Trophoblast cell (in vitro differentiated cells and primary cell): ENCODE measurements at regions not wholly inside any gene's neighbourhood (a gene's known extent, or its start where the extent isn't known, plus 50 kb on each side); places are given as distances from the start of the nearest gene placed in this dataset.

Source experiments
- DNase-seq, 2 donors: peaks; one replicate each; pipeline ENCODE4 v3.0.0-alpha.2; 2016
- H2AFZ ChIP-seq: 2 replicates; pipeline ENCODE4 v1.6.1; 2013; ENCODE audit warnings: low read length, moderate library complexity, mild to moderate bottlenecking; ENCODE audit not compliant: insufficient read depth, poor library complexity
- H2AK5ac ChIP-seq: 2 replicates; pipeline ENCODE4 v1.6.1; 2013; ENCODE audit warnings: mild to moderate bottlenecking, low read length
- H2BK120ac ChIP-seq: 2 replicates; pipeline ENCODE4 v1.6.1; 2013; ENCODE audit warnings: low read length, mild to moderate bottlenecking, moderate library complexity; ENCODE audit not compliant: insufficient read depth, poor library complexity
- H2BK12ac ChIP-seq: 2 replicates; pipeline ENCODE4 v1.6.1; 2013; ENCODE audit warnings: mild to moderate bottlenecking, low read length, moderate library complexity
- H2BK5ac ChIP-seq: 2 replicates; pipeline ENCODE4 v1.6.1; 2013; ENCODE audit warnings: low read length, low read depth, moderate library complexity, mild to moderate bottlenecking; ENCODE audit not compliant: poor library complexity
- H3K14ac ChIP-seq: 2 replicates; pipeline ENCODE4 v1.6.1; 2013; ENCODE audit warnings: mild to moderate bottlenecking, low read length
- H3K18ac ChIP-seq: 2 replicates; pipeline ENCODE4 v1.6.1; 2013; ENCODE audit warnings: mild to moderate bottlenecking, low read length
- H3K23ac ChIP-seq: 2 replicates; pipeline ENCODE4 v1.6.1; 2013; ENCODE audit warnings: low read length
- H3K27ac ChIP-seq: 2 replicates; pipeline ENCODE4 v1.5.1; 2013; ENCODE audit warnings: low read depth, mild to moderate bottlenecking, inconsistent platforms, low read length, moderate library complexity
- H3K27me3 ChIP-seq: 2 replicates; pipeline ENCODE4 v1.6.1; 2013; ENCODE audit warnings: inconsistent platforms, mild to moderate bottlenecking, low read length, moderate library complexity; ENCODE audit not compliant: insufficient read depth
- H3K36me3 ChIP-seq, 2 experiments: 1 replicate in 1 of 2; 2 replicates in 1 of 2; pipeline ENCODE4 v1.6.1; 2013; ENCODE audit warnings: low read length in 2 of 2, mild to moderate bottlenecking in 2 of 2, moderate library complexity in 1 of 2; ENCODE audit not compliant: insufficient read depth in 2 of 2, control insufficient read depth in 1 of 2
- H3K4ac ChIP-seq: 2 replicates; pipeline ENCODE4 v1.6.1; 2013; ENCODE audit warnings: low read depth, mild to moderate bottlenecking, low read length, moderate library complexity
- H3K4me1 ChIP-seq, 2 experiments: 1 replicate in 1 of 2; 2 replicates in 1 of 2; pipeline ENCODE4 v1.6.1; 2013; ENCODE audit warnings: low read length in 2 of 2, mild to moderate bottlenecking in 2 of 2, moderate library complexity in 1 of 2; ENCODE audit not compliant: insufficient read depth in 2 of 2, control insufficient read depth in 1 of 2
- H3K4me2 ChIP-seq: 2 replicates; pipeline ENCODE4 v1.6.1; 2013; ENCODE audit warnings: inconsistent platforms, mild to moderate bottlenecking, low read length, moderate library complexity
- H3K4me3 ChIP-seq: 2 replicates; pipeline ENCODE4 v1.5.1; 2013; ENCODE audit warnings: mild to moderate bottlenecking, low read depth, low read length, inconsistent platforms
- H3K79me1 ChIP-seq: one replicate; pipeline ENCODE4 v1.6.1; 2013; ENCODE audit warnings: low read length
- H3K79me2 ChIP-seq: 2 replicates; pipeline ENCODE4 v1.6.1; 2013; ENCODE audit warnings: low read length, mild to moderate bottlenecking; ENCODE audit not compliant: control insufficient read depth, insufficient read depth, poor library complexity
- H3K9ac ChIP-seq: 2 replicates; pipeline ENCODE4 v1.6.1; 2013; ENCODE audit warnings: mild to moderate bottlenecking, low read length
- H3K9me3 ChIP-seq: 2 replicates; pipeline ENCODE4 v1.6.1; 2013; ENCODE audit warnings: low read depth, mild to moderate bottlenecking, control low read depth, inconsistent platforms, low read length; ENCODE audit not compliant: insufficient read depth
- H4K12ac ChIP-seq: 2 replicates; pipeline ENCODE4 v1.6.1; 2013; ENCODE audit warnings: low read depth, mild to moderate bottlenecking, low read length, moderate library complexity
- H4K8ac ChIP-seq: 2 replicates; pipeline ENCODE4 v1.6.1; 2013; ENCODE audit warnings: low read depth, mild to moderate bottlenecking, low read length, moderate library complexity
- H4K91ac ChIP-seq: one replicate; pipeline ENCODE4 v1.6.1; 2013; ENCODE audit warnings: low read depth, mild to moderate bottlenecking, low read length, moderate library complexity
- WGBS: extraction: QIAGEN DNeasy Blood & Tissue Kit; methylation state at CpG from one replicate; pipeline ENCODE4 v1.1.7; 2013; ENCODE audit warnings: missing lambda C conversion rate; ENCODE audit not compliant: insufficient read length, insufficient coverage; ENCODE audit errors: extremely low coverage; 5-methylcytosine and 5-hydroxymethylcytosine counted together

DNA sequence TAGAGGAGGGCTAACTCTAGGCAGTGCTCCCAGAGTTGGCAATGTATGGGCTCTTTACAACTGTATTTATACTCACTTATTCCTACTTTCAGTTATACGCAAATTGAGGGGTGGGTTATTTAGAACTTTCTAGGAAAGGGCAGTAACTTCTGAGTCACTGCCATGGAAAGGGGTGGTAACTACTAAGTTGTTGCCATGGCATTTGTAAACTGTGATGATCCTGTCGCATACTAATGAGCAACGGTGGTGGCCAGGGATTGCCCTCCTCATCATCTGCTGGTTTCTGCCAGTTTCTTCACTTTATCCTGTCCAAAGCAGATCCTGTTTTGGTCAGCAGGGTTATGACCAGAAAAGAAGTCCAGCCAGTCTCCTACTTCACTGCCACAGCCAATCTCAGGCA lies 95.5 kb upstream of the PTPRT start:
- H4K12ac ChIP-seq = no peak overlapping the region
- WGBS = no CpG with 5 or more reads among the region's 3 CpGs
- no peaks in the 10 kb centered on the region for H3K27me3 ChIP-seq
- H3K4me3 ChIP-seq = no peak overlapping the region
- H3K79me2 ChIP-seq = no peaks in the 10 kb centered on the region
- DNase-seq = no peak
- no peaks in the 10 kb centered on the region for H3K9me3 ChIP-seq
- H3K4me2 ChIP-seq = no peak overlapping the region
- no peak overlapping the region for H2AFZ ChIP-seq
- no peak overlapping the region for H4K91ac ChIP-seq
- H2BK120ac ChIP-seq = no peak overlapping the region
- H3K4me1 ChIP-seq = no peaks in the 10 kb centered on the region
- no peak overlapping the region for H2BK5ac ChIP-seq
- H3K4ac ChIP-seq = no peak overlapping the region
- H3K18ac ChIP-seq = no peak overlapping the region
- no peak overlapping the region for H3K9ac ChIP-seq
- no peak overlapping the region for H3K14ac ChIP-seq
- no peaks in the 10 kb centered on the region for H3K36me3 ChIP-seq
- no peak overlapping the region for H4K8ac ChIP-seq
- H3K23ac ChIP-seq = no peak overlapping the region
- H3K27ac ChIP-seq = no peak overlapping the region
- no peak overlapping the region for H2AK5ac ChIP-seq
- H3K79me1 ChIP-seq = no peaks in the 10 kb centered on the region
- H2BK12ac ChIP-seq = no peak overlapping the region

DNA sequence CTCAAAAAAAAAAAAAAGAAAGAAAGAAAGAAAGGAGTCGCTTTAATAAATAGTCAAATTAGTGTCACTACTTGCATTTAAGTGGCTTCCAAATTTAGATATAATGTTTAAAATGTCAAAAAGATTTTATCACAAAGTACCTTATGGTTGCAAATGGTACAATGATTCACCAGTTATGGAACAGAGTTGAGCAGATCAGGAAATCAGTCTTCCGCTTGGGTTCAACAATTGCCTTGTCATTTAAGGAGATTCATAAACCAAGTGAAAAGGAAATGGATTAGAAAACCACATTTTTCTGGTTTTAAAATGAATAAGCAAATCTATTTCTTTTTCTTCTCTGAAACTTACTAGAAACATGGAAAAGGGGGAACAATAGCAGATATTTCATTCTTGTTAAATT lies 94.8 kb upstream of the PTPRT start:
- Histone ChIP-seq H3K27me3 (no peaks in the 10 kb centered on the region), H3K79me2 (no peaks in the 10 kb centered on the region), H3K4me2 (no peak overlapping the region), H3K79me1 (no peaks in the 10 kb centered on the region), H2BK5ac (no peak overlapping the region), H3K4me3 (no peak overlapping the region), H3K9ac (no peak overlapping the region), H3K9me3 (no peaks in the 10 kb centered on the region), H2BK12ac (no peak overlapping the region), H3K27ac (no peak overlapping the region), H4K12ac (no peak overlapping the region), H2AFZ (no peak overlapping the region), H3K4ac (no peak overlapping the region), H2BK120ac (no peak overlapping the region), H3K36me3 (no peaks in the 10 kb centered on the region), H4K91ac (no peak overlapping the region), H3K4me1 (no peaks in the 10 kb centered on the region), H3K23ac (no peak overlapping the region), H3K14ac (no peak overlapping the region), H4K8ac (no peak overlapping the region), H3K18ac (no peak overlapping the region), H2AK5ac (no peak overlapping the region)
- no CpG with 5 or more reads among the region's 2 CpGs for WGBS
- no peak for DNase-seq

- no peaks in the 10 kb centered on the region for H3K9me3 ChIP-seq
- no peak overlapping the region for H3K14ac ChIP-seq
- H3K27me3 ChIP-seq = no peaks in the 10 kb centered on the region
- no peak overlapping the region for H3K18ac ChIP-seq
- no peak overlapping the region for H2AK5ac ChIP-seq
- no peak overlapping the region for H3K9ac ChIP-seq
- H4K91ac ChIP-seq = no peak overlapping the region
- H3K23ac ChIP-seq = no peak overlapping the region
- H3K4me1 ChIP-seq = no peaks in the 10 kb centered on the region
- H2AFZ ChIP-seq = no peak overlapping the region
- no peak for DNase-seq
- H3K79me1 ChIP-seq = no peaks in the 10 kb centered on the region
- H2BK5ac ChIP-seq = no peak overlapping the region
- no peak overlapping the region for H2BK12ac ChIP-seq
- H2BK120ac ChIP-seq = no peak overlapping the region
- no peaks in the 10 kb centered on the region for H3K36me3 ChIP-seq
- H3K4me2 ChIP-seq = no peak overlapping the region
- H4K12ac ChIP-seq = no peak overlapping the region
- H3K4ac ChIP-seq = no peak overlapping the region
- no peaks in the 10 kb centered on the region for H3K79me2 ChIP-seq
- no peak overlapping the region for H4K8ac ChIP-seq
- H3K4me3 ChIP-seq = no peak overlapping the region
- no CpG with 5 or more reads among the region's 2 CpGs for WGBS
- H3K27ac ChIP-seq = no peak overlapping the region
These were observed 93.4 kb upstream of the PTPRT start for GRCh38 chr20:43283126-43283525.

DNA sequence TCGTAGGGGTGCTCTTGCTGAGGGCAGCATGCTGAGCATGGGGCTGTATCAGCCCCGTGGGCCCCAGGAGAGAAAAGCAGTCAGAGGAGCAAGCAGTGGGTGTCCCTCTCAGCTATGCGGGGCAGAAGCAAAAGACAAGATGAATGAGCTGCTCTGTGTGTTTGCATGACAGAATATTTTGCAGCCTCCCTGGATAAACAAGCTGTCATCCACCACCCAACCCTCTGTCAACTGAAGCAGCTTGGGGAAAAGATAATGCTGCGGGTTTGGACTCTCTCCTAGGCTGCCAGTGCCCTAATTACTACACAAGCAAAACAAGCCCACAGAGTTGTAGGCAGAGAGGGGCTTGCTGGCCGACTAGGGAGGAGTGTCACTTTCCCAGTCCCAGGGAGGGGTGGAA lies 82.3 kb upstream of the PTPRT start:
- H3K4me1 ChIP-seq = no peaks in the 10 kb centered on the region
- no peak overlapping the region for H3K4me3 ChIP-seq
- no peaks in the 10 kb centered on the region for H3K27me3 ChIP-seq
- H3K9ac ChIP-seq = no peak overlapping the region
- no peak overlapping the region for H3K14ac ChIP-seq
- H2AFZ ChIP-seq = no peak overlapping the region
- H3K79me2 ChIP-seq = no peaks in the 10 kb centered on the region
- no peak overlapping the region for H2AK5ac ChIP-seq
- H2BK120ac ChIP-seq = no peak overlapping the region
- H3K23ac ChIP-seq = no peak overlapping the region
- no peaks in the 10 kb centered on the region for H3K79me1 ChIP-seq
- no peak overlapping the region for H4K91ac ChIP-seq
- H3K27ac ChIP-seq = no peak overlapping the region
- H3K4me2 ChIP-seq = no peak overlapping the region
- H4K8ac ChIP-seq = no peak overlapping the region
- H3K36me3 ChIP-seq = no peaks in the 10 kb centered on the region
- H4K12ac ChIP-seq = no peak overlapping the region
- WGBS = no CpG with 5 or more reads among the region's 5 CpGs
- no peak overlapping the region for H3K18ac ChIP-seq
- no peaks in the 10 kb centered on the region for H3K9me3 ChIP-seq
- DNase-seq = no peak
- no peak overlapping the region for H3K4ac ChIP-seq
- H2BK12ac ChIP-seq = no peak overlapping the region
- no peak overlapping the region for H2BK5ac ChIP-seq
